Ammon's horn (tissue), 1 donor: ENCODE measurements at regions not wholly inside any gene's neighbourhood (a gene's known extent, or its start where the extent isn't known, plus 50 kb on each side); places are given as distances from the start of the nearest gene placed in this dataset.
A peak's percentile ranks its signal among the peaks of the same experiment; 100 is the strongest.
"Not testable (repeated sequence)": the region's sequence is repeated elsewhere in the genome, so short reads cannot be mapped to it uniquely, and the experiment has no call there.

ENCODE experiments used
- DNase-seq: peaks from one replicate; pipeline ENCODE4 v3.0.0-alpha.2; 2016; ENCODE audit warnings: low spot score

GRCh38 chr19:29013325-29013724, 199.6 kb downstream of the UQCRFS1 start:
- no peak for DNase-seq

GRCh38 chr19:29012457-29012856, 200.5 kb downstream of the UQCRFS1 start:
- DNase-seq, result no peak

- DNase-seq, result no peak
Observed at GRCh38 chr19:29010276-29010675, 202.7 kb downstream of the UQCRFS1 start.

GRCh38 chr19:29006057-29006735, 206.8 kb downstream of the UQCRFS1 start:
- DNase-seq, result no peak

GRCh38 chr19:29004796-29005195, 208.2 kb downstream of the UQCRFS1 start:
- DNase-seq, result no peak

GRCh38 chr19:29003641-29004409, 209.1 kb downstream of the UQCRFS1 start:
- DNase-seq, result no peak

GRCh38 chr19:29002336-29002735, 210.6 kb downstream of the UQCRFS1 start:
- DNase-seq, result peak; percentile 52

GRCh38 chr19:29001597-29002245, 211.2 kb downstream of the UQCRFS1 start:
- DNase-seq, result peak; percentile 76

GRCh38 chr19:29001141-29001581, 211.8 kb downstream of the UQCRFS1 start:
- DNase-seq, result peak; percentile 8

- no peak for DNase-seq
Observed at GRCh38 chr19:28999724-29000433, 213.1 kb downstream of the UQCRFS1 start.

- no peak for DNase-seq
Observed at GRCh38 chr19:28998974-28999373, 214.0 kb downstream of the UQCRFS1 start.

GRCh38 chr19:28997866-28998265, 215.1 kb downstream of the UQCRFS1 start:
- DNase-seq, result not testable (repeated sequence)

- DNase-seq, result no peak
Observed at GRCh38 chr19:28990522-28990921, 222.4 kb downstream of the UQCRFS1 start.

GRCh38 chr19:28989739-28990138, 223.2 kb downstream of the UQCRFS1 start:
- no peak for DNase-seq

GRCh38 chr19:28988066-28988465, 224.9 kb downstream of the UQCRFS1 start:
- DNase-seq, result no peak

- no peak for DNase-seq
Observed at GRCh38 chr19:28987177-28987576, 225.8 kb downstream of the UQCRFS1 start.

GRCh38 chr19:28985201-28985600, 227.8 kb downstream of the UQCRFS1 start:
- no peak for DNase-seq

GRCh38 chr19:28984315-28984714, 228.6 kb downstream of the UQCRFS1 start:
- DNase-seq, result no peak

GRCh38 chr19:28983430-28983829, 229.5 kb downstream of the UQCRFS1 start:
- no peak for DNase-seq

- no peak for DNase-seq
Observed at GRCh38 chr19:28981994-28982393, 231.0 kb downstream of the UQCRFS1 start.

- no peak for DNase-seq
Observed at GRCh38 chr19:28981518-28981917, 231.4 kb downstream of the UQCRFS1 start.

GRCh38 chr19:28980236-28980868, 232.6 kb downstream of the UQCRFS1 start:
- DNase-seq, result no peak
